ENCODE measurements at regions not wholly inside any gene's neighbourhood (a gene's known extent, or its start where the extent isn't known, plus 50 kb on each side); places are given as distances from the start of the nearest gene placed in this dataset.

DNA sequence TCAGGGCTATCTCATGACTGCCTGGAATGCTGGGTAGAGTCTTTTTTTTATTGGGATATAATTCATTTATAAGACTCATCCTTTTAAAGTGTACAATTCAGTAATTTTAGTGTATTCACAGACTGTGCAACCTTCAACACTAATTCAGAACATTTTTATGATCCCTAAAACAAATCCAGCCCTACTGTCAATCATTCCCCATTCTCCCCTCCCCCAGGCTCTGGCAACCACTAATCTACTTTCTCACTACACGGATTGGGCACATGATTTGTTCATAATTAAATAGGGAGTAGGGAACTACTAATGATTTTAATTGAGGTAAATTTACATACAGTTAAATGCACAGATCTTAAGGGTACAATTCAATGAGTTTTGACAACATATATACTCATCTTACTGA, 225.7 kb downstream of the CDCA7 start:
- H3K9me2 ChIP-seq (ENCODE audit: insufficient read depth, low read length) = no peaks in the 10 kb centered on the region
- no peaks in the 10 kb centered on the region for H3K9me3 ChIP-seq (ENCODE audit: low read length)

DNA sequence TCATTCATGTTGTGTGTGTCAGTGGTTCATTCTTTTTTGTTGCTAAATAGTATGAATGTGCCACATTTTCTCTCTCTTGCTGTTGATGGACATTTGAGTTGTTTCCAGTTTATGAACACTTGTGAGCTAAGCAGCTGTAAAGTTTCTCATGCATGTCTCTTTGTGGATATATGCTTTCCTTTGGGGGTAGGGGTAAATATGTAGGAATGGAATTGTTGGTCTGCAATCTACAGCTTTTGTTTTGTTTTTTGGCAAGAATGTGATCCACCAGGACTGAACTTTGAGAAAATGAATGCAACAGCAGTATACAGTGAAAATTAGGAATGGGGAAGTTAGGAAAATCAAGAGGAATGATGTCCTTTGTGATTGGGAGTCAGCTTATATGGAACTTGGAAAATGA, 226.3 kb downstream of the CDCA7 start:
- Histone ChIP-seq H2AFZ (ENCODE audit: low read depth, low read length) (no peak overlapping the region), H3K4me2 (ENCODE audit: low read length) (no peak overlapping the region), H4K20me1 (ENCODE audit: insufficient read depth) (no peaks in the 10 kb centered on the region), H3K27ac (ENCODE audit: low read length) (no peak overlapping the region), H3K79me2 (replicated peaks; ENCODE audit: insufficient read depth, low read length) (no peaks in the 10 kb centered on the region), H3K9me3 (ENCODE audit: low read length) (no peaks in the 10 kb centered on the region), H3K4me3 (ENCODE audit: low read length) (no peak overlapping the region), H3K27me3 (ENCODE audit: insufficient read depth, low read depth, low read length) (no peaks in the 10 kb centered on the region), H3K9me2 (ENCODE audit: insufficient read depth, low read length) (no peaks in the 10 kb centered on the region), H3F3A (ENCODE audit: insufficient read depth, low read length, poor library complexity, severe bottlenecking) (no peaks in the 10 kb centered on the region), H3K9ac (ENCODE audit: low read length) (no peak overlapping the region), H3K36me3 (ENCODE audit: insufficient read depth, low read length) (no peaks in the 10 kb centered on the region)
- TF ChIP-seq, protein P1, sequence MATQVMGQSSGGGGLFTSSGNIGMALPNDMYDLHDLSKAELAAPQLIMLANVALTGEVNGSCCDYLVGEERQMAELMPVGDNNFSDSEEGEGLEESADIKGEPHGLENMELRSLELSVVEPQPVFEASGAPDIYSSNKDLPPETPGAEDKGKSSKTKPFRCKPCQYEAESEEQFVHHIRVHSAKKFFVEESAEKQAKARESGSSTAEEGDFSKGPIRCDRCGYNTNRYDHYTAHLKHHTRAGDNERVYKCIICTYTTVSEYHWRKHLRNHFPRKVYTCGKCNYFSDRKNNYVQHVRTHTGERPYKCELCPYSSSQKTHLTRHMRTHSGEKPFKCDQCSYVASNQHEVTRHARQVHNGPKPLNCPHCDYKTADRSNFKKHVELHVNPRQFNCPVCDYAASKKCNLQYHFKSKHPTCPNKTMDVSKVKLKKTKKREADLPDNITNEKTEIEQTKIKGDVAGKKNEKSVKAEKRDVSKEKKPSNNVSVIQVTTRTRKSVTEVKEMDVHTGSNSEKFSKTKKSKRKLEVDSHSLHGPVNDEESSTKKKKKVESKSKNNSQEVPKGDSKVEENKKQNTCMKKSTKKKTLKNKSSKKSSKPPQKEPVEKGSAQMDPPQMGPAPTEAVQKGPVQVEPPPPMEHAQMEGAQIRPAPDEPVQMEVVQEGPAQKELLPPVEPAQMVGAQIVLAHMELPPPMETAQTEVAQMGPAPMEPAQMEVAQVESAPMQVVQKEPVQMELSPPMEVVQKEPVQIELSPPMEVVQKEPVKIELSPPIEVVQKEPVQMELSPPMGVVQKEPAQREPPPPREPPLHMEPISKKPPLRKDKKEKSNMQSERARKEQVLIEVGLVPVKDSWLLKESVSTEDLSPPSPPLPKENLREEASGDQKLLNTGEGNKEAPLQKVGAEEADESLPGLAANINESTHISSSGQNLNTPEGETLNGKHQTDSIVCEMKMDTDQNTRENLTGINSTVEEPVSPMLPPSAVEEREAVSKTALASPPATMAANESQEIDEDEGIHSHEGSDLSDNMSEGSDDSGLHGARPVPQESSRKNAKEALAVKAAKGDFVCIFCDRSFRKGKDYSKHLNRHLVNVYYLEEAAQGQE (IDR thresholded peaks at IDR 0.05; ENCODE audit: borderline replicate concordance) = no peak
- TF ChIP-seq MXI1 (conservative IDR thresholded peaks at IDR 0.05; ENCODE audit: poor library complexity, severe bottlenecking) (no peak), RAD21 (conservative IDR thresholded peaks at IDR 0.05) (no peak), SMC3 (conservative IDR thresholded peaks at IDR 0.05; ENCODE audit: poor library complexity) (no peak), TAF1 (IDR thresholded peaks at IDR 0.05; ENCODE audit: low read depth) (no peak), EZH2 (IDR thresholded peaks at IDR 0.05; ENCODE audit: borderline replicate concordance, insufficient read depth, low read length, poor library complexity, severe bottlenecking) (no peak), POLR2AphosphoS5 (IDR thresholded peaks at IDR 0.05) (no peak), EP300 (conservative IDR thresholded peaks at IDR 0.05; ENCODE audit: poor library complexity, severe bottlenecking) (no peak)
- TF ChIP-seq, protein P2, sequence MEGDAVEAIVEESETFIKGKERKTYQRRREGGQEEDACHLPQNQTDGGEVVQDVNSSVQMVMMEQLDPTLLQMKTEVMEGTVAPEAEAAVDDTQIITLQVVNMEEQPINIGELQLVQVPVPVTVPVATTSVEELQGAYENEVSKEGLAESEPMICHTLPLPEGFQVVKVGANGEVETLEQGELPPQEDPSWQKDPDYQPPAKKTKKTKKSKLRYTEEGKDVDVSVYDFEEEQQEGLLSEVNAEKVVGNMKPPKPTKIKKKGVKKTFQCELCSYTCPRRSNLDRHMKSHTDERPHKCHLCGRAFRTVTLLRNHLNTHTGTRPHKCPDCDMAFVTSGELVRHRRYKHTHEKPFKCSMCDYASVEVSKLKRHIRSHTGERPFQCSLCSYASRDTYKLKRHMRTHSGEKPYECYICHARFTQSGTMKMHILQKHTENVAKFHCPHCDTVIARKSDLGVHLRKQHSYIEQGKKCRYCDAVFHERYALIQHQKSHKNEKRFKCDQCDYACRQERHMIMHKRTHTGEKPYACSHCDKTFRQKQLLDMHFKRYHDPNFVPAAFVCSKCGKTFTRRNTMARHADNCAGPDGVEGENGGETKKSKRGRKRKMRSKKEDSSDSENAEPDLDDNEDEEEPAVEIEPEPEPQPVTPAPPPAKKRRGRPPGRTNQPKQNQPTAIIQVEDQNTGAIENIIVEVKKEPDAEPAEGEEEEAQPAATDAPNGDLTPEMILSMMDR (IDR thresholded peaks at IDR 0.05; ENCODE audit: poor library complexity, severe bottlenecking) = no peak

More for the DNA sequence above, 225.7 kb downstream of the CDCA7 start:
- H3K36me3 ChIP-seq (ENCODE audit: insufficient read depth, low read length) = no peaks in the 10 kb centered on the region
- no peak overlapping the region for H2AFZ ChIP-seq (ENCODE audit: low read depth, low read length)
- no peaks in the 10 kb centered on the region for H3K27me3 ChIP-seq (ENCODE audit: insufficient read depth, low read depth, low read length)
- no peak overlapping the region for H3K4me2 ChIP-seq (ENCODE audit: low read length)
- no peaks in the 10 kb centered on the region for H4K20me1 ChIP-seq (ENCODE audit: insufficient read depth)
- no peaks in the 10 kb centered on the region for H3F3A ChIP-seq (ENCODE audit: insufficient read depth, low read length, poor library complexity, severe bottlenecking)
- H3K79me2 ChIP-seq (replicated peaks; ENCODE audit: insufficient read depth, low read length) = no peaks in the 10 kb centered on the region
- no peak overlapping the region for H3K4me3 ChIP-seq (ENCODE audit: low read length)
- no peak for TF ChIP-seq EZH2 (IDR thresholded peaks at IDR 0.05; ENCODE audit: borderline replicate concordance, insufficient read depth, low read length, poor library complexity, severe bottlenecking)
- no peak for TF ChIP-seq POLR2AphosphoS5 (IDR thresholded peaks at IDR 0.05)
- no peak for TF ChIP-seq RAD21 (conservative IDR thresholded peaks at IDR 0.05)
- TF ChIP-seq, protein P1 (IDR thresholded peaks at IDR 0.05; ENCODE audit: borderline replicate concordance) = no peak
- TF ChIP-seq MXI1 (conservative IDR thresholded peaks at IDR 0.05; ENCODE audit: poor library complexity, severe bottlenecking) = no peak
- TF ChIP-seq, protein P2 (IDR thresholded peaks at IDR 0.05; ENCODE audit: poor library complexity, severe bottlenecking) = no peak
- no peak for TF ChIP-seq EP300 (conservative IDR thresholded peaks at IDR 0.05; ENCODE audit: poor library complexity, severe bottlenecking)
- TF ChIP-seq SMC3 (conservative IDR thresholded peaks at IDR 0.05; ENCODE audit: poor library complexity) = no peak
- no peak for TF ChIP-seq TAF1 (IDR thresholded peaks at IDR 0.05; ENCODE audit: low read depth)
- H3K27ac ChIP-seq (ENCODE audit: low read length) = no peak overlapping the region
- H3K9ac ChIP-seq (ENCODE audit: low read length) = no peak overlapping the region

All from neural cell (in vitro differentiated cells).